ENCODE measurements at regions not wholly inside any gene's neighbourhood (a gene's known extent, or its start where the extent isn't known, plus 50 kb on each side); places are given as distances from the start of the nearest gene placed in this dataset.

DNA sequence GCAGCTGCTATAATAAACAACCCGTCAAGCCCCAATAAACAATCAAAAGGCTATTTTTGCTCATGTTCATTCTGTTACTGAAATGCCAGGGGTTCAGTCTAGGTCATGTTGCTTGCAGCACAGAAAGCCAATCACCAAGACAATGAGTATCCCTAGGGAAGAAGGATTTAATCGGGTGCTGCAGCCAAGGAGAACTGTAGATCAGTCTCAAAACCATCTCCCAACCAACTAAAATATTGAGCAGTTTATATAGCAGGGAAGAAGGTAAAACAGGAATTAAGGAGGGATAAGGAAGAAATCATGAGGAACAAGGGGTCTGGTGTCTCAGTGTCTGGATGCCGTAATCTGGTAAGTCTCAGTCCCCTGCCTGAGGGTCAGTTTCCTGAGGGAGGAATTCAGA lies 169.5 kb downstream of the BLID start:
- H3K9ac ChIP-seq (ENCODE audit: low read depth in 2 of 2, low read length in 2 of 2), result no peak overlapping the region
- DNase-seq, result no peak
- H3K4me1 ChIP-seq, result no peaks in the 10 kb centered on the region
- H3K27ac ChIP-seq, result no peak overlapping the region
- no peaks in the 10 kb centered on the region for H3K27me3 ChIP-seq
- H3K36me3 ChIP-seq, result no peaks in the 10 kb centered on the region
- intact Hi-C loops (cut with DNase I), result no loop called here
- no peak overlapping the region for H3K4me3 ChIP-seq
- H3K9me3 ChIP-seq, result no peaks in the 10 kb centered on the region
- no peak for TF ChIP-seq CTCF (IDR thresholded peaks at IDR 0.05)

DNA sequence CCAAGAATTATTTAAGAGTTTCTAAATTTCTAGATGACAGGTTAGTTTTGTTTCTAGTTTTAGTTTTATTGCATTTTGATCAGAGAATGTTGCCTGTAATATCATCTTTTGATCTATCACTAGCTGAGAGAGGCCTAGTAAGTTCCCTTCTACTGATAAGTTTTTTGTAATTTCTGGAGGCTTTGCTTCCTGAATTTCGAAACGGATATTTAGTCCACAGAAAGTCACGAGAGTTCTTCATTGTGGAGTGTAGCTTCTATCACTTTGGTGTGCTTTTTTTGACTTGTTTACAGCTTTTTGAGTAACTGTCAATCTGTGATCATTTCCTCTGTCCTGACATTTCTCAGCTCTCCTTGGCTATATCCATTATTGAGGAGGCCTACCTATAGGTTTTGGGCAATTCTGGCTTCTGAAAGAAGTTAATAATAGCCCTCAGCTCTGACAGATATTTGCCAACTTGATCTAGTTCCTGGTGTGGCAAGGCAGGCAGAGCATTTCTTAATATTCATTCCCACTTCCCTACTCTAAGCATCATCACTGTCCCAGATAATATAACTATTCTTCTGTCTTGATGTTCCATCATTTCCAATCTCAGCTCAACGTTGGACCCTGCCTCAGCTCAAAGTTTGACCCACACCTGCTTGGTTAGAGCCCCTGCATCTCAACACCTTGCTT lies 171.3 kb downstream of the BLID start:
- H3K9me3 ChIP-seq, result no peaks in the 10 kb centered on the region
- H3K27me3 ChIP-seq, result no peaks in the 10 kb centered on the region
- no peak overlapping the region for H3K27ac ChIP-seq
- intact Hi-C loops (cut with DNase I), result no loop called here
- no peaks in the 10 kb centered on the region for H3K36me3 ChIP-seq
- no peaks in the 10 kb centered on the region for H3K4me1 ChIP-seq
- no peak for TF ChIP-seq CTCF (IDR thresholded peaks at IDR 0.05)
- H3K9ac ChIP-seq (ENCODE audit: low read depth in 2 of 2, low read length in 2 of 2), result no peak overlapping the region
- H3K4me3 ChIP-seq, result no peak overlapping the region
- no peak for DNase-seq

DNA sequence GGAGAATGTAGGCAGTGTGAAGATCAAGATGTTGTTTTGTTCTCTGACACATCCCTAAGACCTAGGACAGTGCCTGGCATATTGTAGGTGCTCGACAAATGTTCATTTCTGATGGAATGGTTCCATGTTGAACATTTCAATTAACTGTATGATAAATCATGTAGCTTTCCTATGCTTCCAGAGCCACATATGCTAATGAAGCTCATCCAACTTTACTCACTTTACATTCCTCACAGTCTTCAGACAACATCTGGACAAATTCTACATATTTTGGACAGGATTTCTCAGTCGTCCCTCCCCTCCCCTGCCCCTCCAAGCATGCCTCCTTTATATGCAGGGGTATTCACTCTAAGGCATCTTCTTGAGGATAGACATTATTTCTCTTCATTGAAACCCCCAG lies 177.9 kb downstream of the BLID start:
- no peak for TF ChIP-seq CTCF (IDR thresholded peaks at IDR 0.05)
- H3K36me3 ChIP-seq, result no peaks in the 10 kb centered on the region
- intact Hi-C loops (cut with DNase I), result no loop called here
- no peak overlapping the region for H3K4me3 ChIP-seq
- no peak overlapping the region for H3K27ac ChIP-seq
- no peaks in the 10 kb centered on the region for H3K4me1 ChIP-seq
- no peak overlapping the region for H3K9ac ChIP-seq (ENCODE audit: low read depth in 2 of 2, low read length in 2 of 2)
- no peaks in the 10 kb centered on the region for H3K27me3 ChIP-seq
- no peaks in the 10 kb centered on the region for H3K9me3 ChIP-seq
- DNase-seq, result no peak

DNA sequence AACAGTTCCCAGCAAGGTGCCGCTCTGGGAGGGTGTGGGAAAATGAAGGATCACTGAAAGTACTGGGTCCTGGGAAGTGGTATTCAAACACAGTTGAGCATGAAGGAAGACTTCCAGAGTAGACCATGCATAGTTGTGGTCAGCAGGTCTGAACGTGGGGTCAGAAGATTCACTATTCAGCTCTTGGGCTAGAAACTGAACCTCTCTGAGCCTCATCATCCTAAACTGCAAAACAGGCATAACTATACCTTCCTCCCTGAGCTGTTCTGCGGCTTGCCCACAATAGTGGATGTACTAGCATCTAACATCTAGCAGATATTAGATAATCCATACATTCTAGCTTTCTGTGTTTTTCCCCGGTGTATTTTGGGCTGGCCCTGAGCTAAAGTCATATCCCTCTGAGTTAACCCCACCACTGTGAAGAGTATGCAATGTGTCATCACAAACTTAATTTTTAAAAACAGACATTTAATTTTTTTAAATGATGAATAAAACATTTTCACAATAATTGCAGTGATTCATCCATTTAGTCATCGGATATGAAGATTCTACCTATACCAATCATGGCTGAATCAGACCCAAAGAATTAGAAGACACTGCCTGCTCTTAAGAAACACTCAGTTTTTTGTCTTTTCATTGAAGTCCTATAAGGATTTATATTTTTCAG lies 179.1 kb downstream of the BLID start:
- Histone ChIP-seq H3K9ac (ENCODE audit: low read depth in 2 of 2, low read length in 2 of 2) (no peak overlapping the region), H3K4me1 (no peaks in the 10 kb centered on the region), H3K27ac (no peak overlapping the region), H3K9me3 (no peaks in the 10 kb centered on the region), H3K4me3 (no peak overlapping the region), H3K36me3 (no peaks in the 10 kb centered on the region), H3K27me3 (no peaks in the 10 kb centered on the region)
- TF ChIP-seq CTCF (IDR thresholded peaks at IDR 0.05), result no peak
- intact Hi-C loops (cut with DNase I), result no loop called here
- no peak for DNase-seq

- no peak for DNase-seq
- H3K27ac ChIP-seq, result no peak overlapping the region
- intact Hi-C loops (cut with DNase I), result no loop called here
- no peak overlapping the region for H3K9ac ChIP-seq (ENCODE audit: low read depth in 2 of 2, low read length in 2 of 2)
- H3K4me3 ChIP-seq, result no peak overlapping the region
- no peaks in the 10 kb centered on the region for H3K4me1 ChIP-seq
- no peaks in the 10 kb centered on the region for H3K27me3 ChIP-seq
- no peaks in the 10 kb centered on the region for H3K9me3 ChIP-seq
- no peak for TF ChIP-seq CTCF (IDR thresholded peaks at IDR 0.05)
- H3K36me3 ChIP-seq, result no peaks in the 10 kb centered on the region
Observed at GRCh38 chr11:121936370-121936769, 179.6 kb downstream of the BLID start.

Measured in colonic mucosa (tissue), 4 donors.